OCI-LY1 (cell line): ENCODE measurements at regions not wholly inside any gene's neighbourhood (a gene's known extent, or its start where the extent isn't known, plus 50 kb on each side); places are given as distances from the start of the nearest gene placed in this dataset.

Experiments used
- H2AFZ ChIP-seq: fragments of 200-600 bp; sonication (generic), shearing (Covaris generic); 2 replicates; pipeline ENCODE4 v1.6.0; 2014; ENCODE audit warnings: antibody characterized with exemption, mild to moderate bottlenecking, low read length
- H3F3A ChIP-seq: fragments of 200-600 bp; sonication (generic), shearing (Covaris generic); 2 replicates; pipeline ENCODE4 v1.6.0; 2014; ENCODE audit warnings: mild to moderate bottlenecking, antibody characterized with exemption, low read length, moderate library complexity; ENCODE audit not compliant: insufficient read depth
- H3K27ac ChIP-seq: fragments of 200-600 bp; sonication (generic); 2 replicates; pipeline ENCODE4 v1.5.1; 2014; ENCODE audit warnings: low read length, mixed run types, mild to moderate bottlenecking, low read depth; ENCODE audit not compliant: poor library complexity, severe bottlenecking
- H3K27me3 ChIP-seq: fragments of 200-600 bp; sonication (generic); 2 replicates; pipeline ENCODE4 v1.6.0; 2014; ENCODE audit warnings: antibody characterized with exemption, mild to moderate bottlenecking, low read length, moderate library complexity; ENCODE audit not compliant: insufficient read depth
- H3K36me3 ChIP-seq: fragments of 200-600 bp; sonication (generic); 2 replicates; pipeline ENCODE4 v1.6.1; 2014; ENCODE audit warnings: mild to moderate bottlenecking, antibody characterized with exemption, low read length, moderate library complexity, mixed read lengths; ENCODE audit not compliant: insufficient read depth
- H3K4me1 ChIP-seq: fragments of 200-600 bp; sonication (generic); 2 replicates; pipeline ENCODE4 v1.5.1; 2014; ENCODE audit warnings: mild to moderate bottlenecking, low read length, moderate library complexity; ENCODE audit not compliant: insufficient read depth, severe bottlenecking
- H3K4me2 ChIP-seq: fragments of 200-600 bp; sonication (generic), shearing (Covaris generic); 2 replicates; pipeline ENCODE4 v1.6.1; 2014; ENCODE audit warnings: low read length
- H3K4me3 ChIP-seq: fragments of 200-600 bp; sonication (generic); 2 replicates; pipeline ENCODE4 v1.5.1; 2014; ENCODE audit warnings: low read length, low read depth, mild to moderate bottlenecking, mixed read lengths; ENCODE audit not compliant: poor library complexity, severe bottlenecking
- H3K79me2 ChIP-seq: fragments of 200-600 bp; shearing (Covaris generic); 2 replicates; pipeline ENCODE4 v1.6.1; 2016; ENCODE audit warnings: mixed run types, low read length, mixed read lengths; ENCODE audit not compliant: insufficient read depth
- H3K9ac ChIP-seq: fragments of 200-600 bp; sonication (generic), shearing (Covaris generic); 2 replicates; pipeline ENCODE4 v1.6.1; 2014; ENCODE audit warnings: mild to moderate bottlenecking, low read length, mixed read lengths
- H3K9me2 ChIP-seq: fragments of 200-600 bp; sonication (generic), shearing (Covaris generic); 2 replicates; pipeline ENCODE4 v1.6.1; 2014; ENCODE audit warnings: low read depth, mild to moderate bottlenecking, low read length, mixed read lengths
- H3K9me3 ChIP-seq: fragments of 200-600 bp; shearing (Covaris generic); 2 replicates; pipeline ENCODE4 v1.6.1; 2014; ENCODE audit warnings: low read length, mixed read lengths
- H4K20me1 ChIP-seq: fragments of 200-600 bp; sonication (generic), shearing (Covaris generic); 2 replicates; pipeline ENCODE4 v1.6.0; 2016; ENCODE audit warnings: mild to moderate bottlenecking, low read length; ENCODE audit not compliant: insufficient read depth
- CTCF ChIP-seq: fragments of 200-600 bp; sonication (generic), shearing (Covaris generic); IDR thresholded peaks from 2 replicates; pipeline ENCODE4 v1.5.1; 2017; ENCODE audit warnings: mild to moderate bottlenecking, antibody characterized with exemption, low read length, moderate library complexity, mixed read lengths
- EZH2 ChIP-seq: fragments of 200-600 bp; sonication (generic), shearing (Covaris generic); IDR thresholded peaks from 2 replicates; pipeline ENCODE4 v1.8.0; 2017; ENCODE audit warnings: borderline replicate concordance, mixed run types, mild to moderate bottlenecking, antibody characterized with exemption, low read length, moderate library complexity, mixed read lengths

- H3K9me3 ChIP-seq: peaks cover 3% of the 10 kb centered on the region; the same call in 1 of the 2 replicates
- H3K79me2 ChIP-seq: no peaks in the 10 kb centered on the region
- no peak overlapping the region for H3K9ac ChIP-seq
- H3K27me3 ChIP-seq: no peaks in the 10 kb centered on the region
- H3K4me3 ChIP-seq: no peak overlapping the region
- no peaks in the 10 kb centered on the region for H3F3A ChIP-seq
- H4K20me1 ChIP-seq: no peaks in the 10 kb centered on the region
- no peak for TF ChIP-seq CTCF
- no peak for TF ChIP-seq EZH2
- H3K27ac ChIP-seq: no peak overlapping the region
- H3K9me2 ChIP-seq: no peaks in the 10 kb centered on the region
- no peaks in the 10 kb centered on the region for H3K4me1 ChIP-seq
- no peak overlapping the region for H2AFZ ChIP-seq
- H3K36me3 ChIP-seq: no peaks in the 10 kb centered on the region
- no peak overlapping the region for H3K4me2 ChIP-seq
Observed at GRCh38 chr5:136676685-136677084, 311.3 kb upstream of the TRPC7 start.

- Histone ChIP-seq H2AFZ (no peak overlapping the region), H3K4me3 (no peak overlapping the region), H3K79me2 (no peaks in the 10 kb centered on the region), H3K4me2 (no peak overlapping the region), H3K27me3 (no peaks in the 10 kb centered on the region), H3K9ac (no peak overlapping the region), H3K4me1 (no peaks in the 10 kb centered on the region), H3K27ac (no peak overlapping the region), H3K9me3 (no peaks in the 10 kb centered on the region; the same call in 1 of the 2 replicates), H3F3A (no peaks in the 10 kb centered on the region), H3K36me3 (no peaks in the 10 kb centered on the region), H3K9me2 (no peaks in the 10 kb centered on the region), H4K20me1 (no peaks in the 10 kb centered on the region)
- TF ChIP-seq CTCF (no peak), EZH2 (no peak)
Observed at GRCh38 chr5:136675769-136676168, 310.4 kb upstream of the TRPC7 start.

- Histone ChIP-seq H3K36me3 (no peaks in the 10 kb centered on the region), H3K79me2 (no peaks in the 10 kb centered on the region), H3K4me1 (no peaks in the 10 kb centered on the region), H2AFZ (no peak overlapping the region), H3K9me3 (peaks cover 4% of the 10 kb centered on the region; the same call in 1 of the 2 replicates), H4K20me1 (no peaks in the 10 kb centered on the region), H3F3A (no peaks in the 10 kb centered on the region), H3K4me3 (no peak overlapping the region), H3K27me3 (no peaks in the 10 kb centered on the region), H3K9ac (no peak overlapping the region), H3K27ac (no peak overlapping the region), H3K9me2 (no peaks in the 10 kb centered on the region), H3K4me2 (no peak overlapping the region)
- no peak for TF ChIP-seq CTCF
Observed at GRCh38 chr5:136674178-136674577, 308.8 kb upstream of the TRPC7 start.
